ENCODE measurements at regions not wholly inside any gene's neighbourhood (a gene's known extent, or its start where the extent isn't known, plus 50 kb on each side); places are given as distances from the start of the nearest gene placed in this dataset.

DNA sequence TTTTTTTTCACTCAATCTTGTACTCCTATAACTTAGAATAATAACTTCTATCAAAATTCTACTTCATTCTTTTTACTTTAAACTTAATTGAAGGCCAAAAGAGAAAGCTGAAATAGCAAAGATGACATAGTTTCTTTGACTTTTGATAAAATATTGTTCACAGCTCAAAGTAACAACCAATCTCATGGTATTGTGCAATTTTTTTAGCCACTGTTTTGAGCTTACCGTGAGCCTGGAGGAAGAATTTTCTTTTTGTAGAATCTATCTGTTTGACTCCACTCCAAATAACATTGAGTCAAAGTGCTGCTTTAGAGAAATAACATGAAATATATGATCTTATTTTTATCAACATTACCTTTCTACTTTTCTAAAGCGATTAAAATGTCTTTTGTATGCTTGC, 903.9 kb upstream of the FOXG1 start:
- Histone ChIP-seq H3K27me3 (no peaks in the 10 kb centered on the region), H3K9me3 (peaks cover 0 to 5% (median 0%) of the 10 kb centered on the region in 11 donors), H3K4me3 (no peak overlapping the region), H3K27ac (no peak overlapping the region), H3K4me1 (no peaks in the 10 kb centered on the region), H3K36me3 (no peaks in the 10 kb centered on the region)
- DNase-seq (no peak), ATAC-seq (no peak)
- 76 to 84% methylated on average over 2 of the region's 2 CpGs for WGBS, 2 donors
- no peak for TF ChIP-seq CTCF (IDR thresholded peaks at IDR 0.05)
- intact Hi-C loops (cut with DNase I): no loop called here

DNA sequence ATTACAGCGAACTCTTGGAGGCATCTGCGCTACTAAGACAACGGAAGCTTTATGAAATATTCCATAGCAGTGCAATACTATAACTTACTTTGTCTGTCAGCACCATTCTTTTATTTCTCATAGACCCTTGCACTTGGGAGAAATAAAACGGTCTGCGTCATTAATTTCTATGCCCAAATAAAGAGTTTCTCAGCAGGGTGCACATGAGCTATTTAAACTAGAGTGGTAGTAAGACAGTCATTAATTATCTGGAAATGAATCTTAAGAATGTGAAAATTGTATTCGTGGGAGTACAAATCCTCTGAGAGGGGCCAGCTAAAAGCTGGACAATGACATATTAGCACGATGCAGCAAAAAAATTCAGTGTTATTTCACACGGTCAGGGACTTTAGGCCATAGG, 903.4 kb upstream of the FOXG1 start:
- WGBS, 2 donors: 79 to 86% methylated on average over 8 of the region's 8 CpGs
- Histone ChIP-seq H3K36me3 (no peaks in the 10 kb centered on the region), H3K4me1 (no peaks in the 10 kb centered on the region), H3K27me3 (no peaks in the 10 kb centered on the region), H3K9me3 (peaks cover 0 to 5% (median 0%) of the 10 kb centered on the region in 11 donors), H3K27ac (no peak overlapping the region), H3K4me3 (no peak overlapping the region)
- no peak for ATAC-seq
- no peak for TF ChIP-seq CTCF (IDR thresholded peaks at IDR 0.05)
- no peak for DNase-seq
- intact Hi-C loops (cut with DNase I): no loop called here

DNA sequence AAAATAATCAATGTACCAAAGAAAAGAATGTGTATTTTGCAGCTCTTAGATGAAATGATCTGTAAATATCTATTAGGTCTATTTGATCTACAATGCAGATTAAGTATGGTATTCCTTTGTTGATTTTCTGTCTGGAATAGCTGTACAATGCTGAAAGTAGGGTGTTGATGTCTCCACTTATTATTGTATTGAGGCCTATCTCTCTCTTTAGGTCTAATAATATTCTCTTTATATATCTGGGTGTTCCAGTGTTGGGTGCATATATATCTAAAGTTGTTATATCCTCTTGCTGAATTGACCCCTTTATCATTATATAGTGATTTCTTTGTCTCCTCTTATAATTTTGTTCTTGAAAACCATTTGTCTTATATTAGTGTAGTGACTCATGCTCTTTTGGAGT, 885.5 kb upstream of the FOXG1 start:
- Histone ChIP-seq H3K36me3 (no peaks in the 10 kb centered on the region), H3K4me1 (no peaks in the 10 kb centered on the region), H3K4me3 (no peak overlapping the region), H3K27me3 (no peaks in the 10 kb centered on the region), H3K9me3 (peaks cover 0 to 36% (median 0%) of the 10 kb centered on the region in 11 donors), H3K27ac (no peak overlapping the region)
- ATAC-seq (no peak), DNase-seq (no peak)
- no peak for TF ChIP-seq CTCF (IDR thresholded peaks at IDR 0.05)
- intact Hi-C loops (cut with DNase I): no loop called here

DNA sequence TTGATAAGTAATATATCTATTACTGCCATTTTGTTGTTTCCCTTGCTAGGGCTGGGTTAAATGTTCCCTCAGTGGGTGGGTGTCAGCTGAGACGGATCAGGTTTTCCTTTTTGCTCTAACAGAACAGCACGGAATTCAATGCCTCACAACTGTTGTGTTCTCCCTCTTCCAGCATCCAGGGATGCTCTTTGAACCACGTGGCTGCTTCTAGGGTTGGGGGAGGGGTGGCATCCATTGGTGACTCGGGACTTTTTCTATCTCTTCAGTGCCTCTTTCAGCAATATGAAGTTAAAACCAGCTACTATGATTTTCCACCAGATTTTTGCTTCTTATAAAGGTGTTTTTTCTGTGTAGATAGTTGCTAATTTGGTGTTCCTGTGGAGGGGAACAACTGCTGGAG, 884.9 kb upstream of the FOXG1 start:
- no peak for ATAC-seq
- TF ChIP-seq CTCF (IDR thresholded peaks at IDR 0.05): no peak
- H3K36me3 ChIP-seq: no peaks in the 10 kb centered on the region
- H3K4me1 ChIP-seq: no peaks in the 10 kb centered on the region
- no peaks in the 10 kb centered on the region for H3K27me3 ChIP-seq
- H3K9me3 ChIP-seq: peaks cover 0 to 36% (median 0%) of the 10 kb centered on the region in 11 donors
- H3K27ac ChIP-seq: no peak overlapping the region
- 49 to 51% methylated on average over 4 of the region's 4 CpGs for WGBS, 2 donors
- no peak for DNase-seq
- intact Hi-C loops (cut with DNase I): no loop called here
- no peak overlapping the region for H3K4me3 ChIP-seq

DNA sequence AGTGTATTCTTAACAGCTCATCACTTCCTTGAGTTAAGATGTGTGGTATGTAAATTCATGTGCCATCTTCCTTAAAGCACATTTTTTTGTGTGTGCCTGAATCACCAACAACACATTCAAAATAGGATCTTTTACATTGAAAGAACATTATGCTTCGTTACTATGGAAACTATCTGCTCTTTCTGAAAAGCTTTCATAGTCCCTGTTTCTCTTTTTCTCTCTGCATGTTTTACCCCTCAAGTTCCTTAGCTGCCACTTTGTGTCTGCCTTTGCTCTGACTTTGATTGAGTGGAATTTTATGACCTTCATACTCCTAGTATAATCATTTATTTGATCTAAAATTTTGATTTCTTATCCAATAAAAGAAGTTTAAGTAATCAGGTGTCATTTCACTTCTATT, 880.3 kb upstream of the FOXG1 start:
- H3K4me1 ChIP-seq: no peaks in the 10 kb centered on the region
- H3K9me3 ChIP-seq: peaks cover 0 to 35% (median 2%) of the 10 kb centered on the region in 11 donors
- no peak overlapping the region for H3K27ac ChIP-seq
- H3K27me3 ChIP-seq: no peaks in the 10 kb centered on the region
- TF ChIP-seq CTCF (IDR thresholded peaks at IDR 0.05): no peak
- intact Hi-C loops (cut with DNase I): no loop called here
- no peak for DNase-seq
- 73 to 78% methylated on average over 1 of the region's 1 CpG for WGBS, 2 donors
- H3K36me3 ChIP-seq: no peaks in the 10 kb centered on the region
- H3K4me3 ChIP-seq: no peak overlapping the region
- no peak for ATAC-seq

Data from heart right ventricle (tissue), 16 donors.